Liver (tissue), 8 donors: ENCODE measurements at regions not wholly inside any gene's neighbourhood (a gene's known extent, or its start where the extent isn't known, plus 50 kb on each side); places are given as distances from the start of the nearest gene placed in this dataset.

Source experiments
- DNase-seq: peaks from one replicate; pipeline ENCODE4 v3.0.0-alpha.2; 2017; ENCODE audit warnings: low spot score
- H3K27ac ChIP-seq, 2 donors: one replicate each; pipeline ENCODE4 v1.7.0; 2013; ENCODE audit warnings: inconsistent platforms in 2 of 2, low read length in 2 of 2, control low read depth in 1 of 2, low read depth in 1 of 2, mild to moderate bottlenecking in 1 of 2
- H3K27me3 ChIP-seq, 4 donors: one replicate each; pipeline versions ENCODE4 v1.6.1 to v1.7.0; 2013; ENCODE audit warnings: low read length in 3 of 4, inconsistent platforms in 1 of 4, mild to moderate bottlenecking in 1 of 4, moderate library complexity in 1 of 4; ENCODE audit not compliant: control insufficient read depth in 4 of 4, insufficient read depth in 4 of 4
- H3K36me3 ChIP-seq, 4 donors: one replicate each; pipeline versions ENCODE4 v1.6.1 to v1.7.0; 2013; ENCODE audit warnings: low read length in 3 of 4, mild to moderate bottlenecking in 3 of 4, low read depth in 1 of 4, moderate library complexity in 1 of 4; ENCODE audit not compliant: control insufficient read depth in 4 of 4, insufficient read depth in 3 of 4
- H3K4me1 ChIP-seq, 4 donors: one replicate each; pipeline versions ENCODE4 v1.6.1 to v1.7.0; 2013; ENCODE audit warnings: low read length in 3 of 4, mild to moderate bottlenecking in 3 of 4, moderate library complexity in 1 of 4; ENCODE audit not compliant: control insufficient read depth in 4 of 4, insufficient read depth in 4 of 4
- H3K4me3 ChIP-seq, 3 donors: one replicate each; pipeline versions ENCODE4 v1.6.1 to v1.7.0; 2013; ENCODE audit warnings: low read length in 3 of 3, control low read depth in 1 of 3, low read depth in 1 of 3, mild to moderate bottlenecking in 1 of 3
- H3K9ac ChIP-seq, 2 donors: one replicate each; pipeline ENCODE4 v1.7.0; 2013; ENCODE audit warnings: low read length in 2 of 2, mild to moderate bottlenecking in 2 of 2, moderate library complexity in 2 of 2, control low read depth in 1 of 2, low read depth in 1 of 2
- H3K9me3 ChIP-seq, 4 donors: one replicate each; pipeline versions ENCODE4 v1.6.1 to v1.7.0; 2013; ENCODE audit warnings: low read length in 3 of 4; ENCODE audit not compliant: control insufficient read depth in 4 of 4
- EGR1 ChIP-seq, 2 donors: IDR thresholded peaks; 2 replicates each; pipeline ENCODE4 v1.6.1; 2016 to 2018; ENCODE audit warnings: antibody characterized with exemption in 2 of 2, low read depth in 2 of 2
- FOXA1 ChIP-seq: IDR thresholded peaks from 2 replicates; pipeline ENCODE4 v1.6.1; 2016; ENCODE audit warnings: antibody characterized with exemption
- FOXA2 ChIP-seq: IDR thresholded peaks from 2 replicates; pipeline ENCODE4 v1.6.1; 2016; ENCODE audit warnings: antibody characterized with exemption
- GABPA ChIP-seq, 2 donors: IDR thresholded peaks in 1 of 2; conservative IDR thresholded peaks in 1 of 2; 2 replicates each; pipeline ENCODE4 v1.6.1; 2016; ENCODE audit warnings: antibody characterized with exemption in 2 of 2, mild to moderate bottlenecking in 1 of 2, moderate library complexity in 1 of 2
- HNF4A ChIP-seq, 2 donors: conservative IDR thresholded peaks; 2 replicates each; pipeline ENCODE4 v1.6.1; 2016; ENCODE audit warnings: antibody characterized with exemption in 2 of 2, mild to moderate bottlenecking in 2 of 2
- HNF4G ChIP-seq: IDR thresholded peaks from 2 replicates; pipeline ENCODE4 v1.6.1; 2016; ENCODE audit warnings: antibody characterized with exemption
- JUND ChIP-seq, 2 donors: IDR thresholded peaks; 2 replicates each; pipeline ENCODE4 v1.6.1; 2016; ENCODE audit warnings: antibody characterized with exemption in 2 of 2
- NR2F2 ChIP-seq: IDR thresholded peaks from 2 replicates; pipeline ENCODE4 v1.6.1; 2016; ENCODE audit warnings: antibody characterized with exemption
- RAD21 ChIP-seq, 2 donors: IDR thresholded peaks; 2 replicates each; pipeline ENCODE4 v1.6.1; 2016; ENCODE audit warnings: antibody characterized with exemption in 2 of 2, mild to moderate bottlenecking in 2 of 2
- RXRA ChIP-seq, 2 donors: IDR thresholded peaks; 2 replicates each; pipeline ENCODE4 v1.6.1; 2017 to 2018; ENCODE audit warnings: antibody characterized with exemption in 2 of 2, mild to moderate bottlenecking in 1 of 2
- SP1 ChIP-seq: IDR thresholded peaks from 2 replicates; pipeline ENCODE4 v1.6.1; 2018; ENCODE audit warnings: antibody characterized with exemption, mild to moderate bottlenecking
- TAF1 ChIP-seq: conservative IDR thresholded peaks from 2 replicates; pipeline ENCODE4 v1.6.1; 2016; ENCODE audit warnings: antibody characterized with exemption, mild to moderate bottlenecking
- WGBS: extraction: QIAGEN DNeasy Blood & Tissue Kit; methylation state at CpG from one replicate; pipeline ENCODE4 v1.1.7; 2013; 5-methylcytosine and 5-hydroxymethylcytosine counted together
- TF ChIP-seq, protein P1 (sequence below): IDR thresholded peaks from 2 replicates; pipeline ENCODE4 v1.6.1; 2016; ENCODE audit warnings: antibody characterized with exemption
- TF ChIP-seq, protein P2 (sequence below): fragments of 150-350 bp; IDR thresholded peaks from 2 replicates; pipeline ENCODE4 v1.5.1; 2017; ENCODE audit warnings: improper control_type of control experiment, low read depth, low read length; ENCODE audit not compliant: missing input control
- TF ChIP-seq, protein P3 (sequence below): IDR thresholded peaks from 2 replicates; pipeline ENCODE4 v1.6.1; 2016; ENCODE audit warnings: antibody characterized with exemption, mild to moderate bottlenecking
- donor health status: healthy.
- donor health status: healthy.
- donor health status: healthy.
- donor health status: healthy.
- donor health status: healthy.

GRCh38 chr15:79209690-79210089, 72.8 kb upstream of the ANKRD34C start:
- TF ChIP-seq, protein P1, sequence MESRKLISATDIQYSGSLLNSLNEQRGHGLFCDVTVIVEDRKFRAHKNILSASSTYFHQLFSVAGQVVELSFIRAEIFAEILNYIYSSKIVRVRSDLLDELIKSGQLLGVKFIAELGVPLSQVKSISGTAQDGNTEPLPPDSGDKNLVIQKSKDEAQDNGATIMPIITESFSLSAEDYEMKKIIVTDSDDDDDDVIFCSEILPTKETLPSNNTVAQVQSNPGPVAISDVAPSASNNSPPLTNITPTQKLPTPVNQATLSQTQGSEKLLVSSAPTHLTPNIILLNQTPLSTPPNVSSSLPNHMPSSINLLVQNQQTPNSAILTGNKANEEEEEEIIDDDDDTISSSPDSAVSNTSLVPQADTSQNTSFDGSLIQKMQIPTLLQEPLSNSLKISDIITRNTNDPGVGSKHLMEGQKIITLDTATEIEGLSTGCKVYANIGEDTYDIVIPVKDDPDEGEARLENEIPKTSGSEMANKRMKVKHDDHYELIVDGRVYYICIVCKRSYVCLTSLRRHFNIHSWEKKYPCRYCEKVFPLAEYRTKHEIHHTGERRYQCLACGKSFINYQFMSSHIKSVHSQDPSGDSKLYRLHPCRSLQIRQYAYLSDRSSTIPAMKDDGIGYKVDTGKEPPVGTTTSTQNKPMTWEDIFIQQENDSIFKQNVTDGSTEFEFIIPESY, result no peak
- TF ChIP-seq JUND (IDR thresholded peaks at IDR 0.05) (no peak), TAF1 (no peak), SP1 (no peak), EGR1 (IDR thresholded peaks at IDR 0.05; ENCODE audit: low read depth in 2 of 2) (no peak), RXRA (IDR thresholded peaks at IDR 0.05) (no peak), RAD21 (IDR thresholded peaks at IDR 0.05) (no peak), HNF4G (no peak), FOXA2 (no peak), GABPA (IDR thresholded peaks at IDR 0.05 in 1 of 2, conservative IDR thresholded peaks at IDR 0.05 in 1 of 2) (no peak), HNF4A (conservative IDR thresholded peaks at IDR 0.05) (no peak)
- TF ChIP-seq, protein P2, sequence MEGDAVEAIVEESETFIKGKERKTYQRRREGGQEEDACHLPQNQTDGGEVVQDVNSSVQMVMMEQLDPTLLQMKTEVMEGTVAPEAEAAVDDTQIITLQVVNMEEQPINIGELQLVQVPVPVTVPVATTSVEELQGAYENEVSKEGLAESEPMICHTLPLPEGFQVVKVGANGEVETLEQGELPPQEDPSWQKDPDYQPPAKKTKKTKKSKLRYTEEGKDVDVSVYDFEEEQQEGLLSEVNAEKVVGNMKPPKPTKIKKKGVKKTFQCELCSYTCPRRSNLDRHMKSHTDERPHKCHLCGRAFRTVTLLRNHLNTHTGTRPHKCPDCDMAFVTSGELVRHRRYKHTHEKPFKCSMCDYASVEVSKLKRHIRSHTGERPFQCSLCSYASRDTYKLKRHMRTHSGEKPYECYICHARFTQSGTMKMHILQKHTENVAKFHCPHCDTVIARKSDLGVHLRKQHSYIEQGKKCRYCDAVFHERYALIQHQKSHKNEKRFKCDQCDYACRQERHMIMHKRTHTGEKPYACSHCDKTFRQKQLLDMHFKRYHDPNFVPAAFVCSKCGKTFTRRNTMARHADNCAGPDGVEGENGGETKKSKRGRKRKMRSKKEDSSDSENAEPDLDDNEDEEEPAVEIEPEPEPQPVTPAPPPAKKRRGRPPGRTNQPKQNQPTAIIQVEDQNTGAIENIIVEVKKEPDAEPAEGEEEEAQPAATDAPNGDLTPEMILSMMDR, result no peak
- TF ChIP-seq, protein P3, sequence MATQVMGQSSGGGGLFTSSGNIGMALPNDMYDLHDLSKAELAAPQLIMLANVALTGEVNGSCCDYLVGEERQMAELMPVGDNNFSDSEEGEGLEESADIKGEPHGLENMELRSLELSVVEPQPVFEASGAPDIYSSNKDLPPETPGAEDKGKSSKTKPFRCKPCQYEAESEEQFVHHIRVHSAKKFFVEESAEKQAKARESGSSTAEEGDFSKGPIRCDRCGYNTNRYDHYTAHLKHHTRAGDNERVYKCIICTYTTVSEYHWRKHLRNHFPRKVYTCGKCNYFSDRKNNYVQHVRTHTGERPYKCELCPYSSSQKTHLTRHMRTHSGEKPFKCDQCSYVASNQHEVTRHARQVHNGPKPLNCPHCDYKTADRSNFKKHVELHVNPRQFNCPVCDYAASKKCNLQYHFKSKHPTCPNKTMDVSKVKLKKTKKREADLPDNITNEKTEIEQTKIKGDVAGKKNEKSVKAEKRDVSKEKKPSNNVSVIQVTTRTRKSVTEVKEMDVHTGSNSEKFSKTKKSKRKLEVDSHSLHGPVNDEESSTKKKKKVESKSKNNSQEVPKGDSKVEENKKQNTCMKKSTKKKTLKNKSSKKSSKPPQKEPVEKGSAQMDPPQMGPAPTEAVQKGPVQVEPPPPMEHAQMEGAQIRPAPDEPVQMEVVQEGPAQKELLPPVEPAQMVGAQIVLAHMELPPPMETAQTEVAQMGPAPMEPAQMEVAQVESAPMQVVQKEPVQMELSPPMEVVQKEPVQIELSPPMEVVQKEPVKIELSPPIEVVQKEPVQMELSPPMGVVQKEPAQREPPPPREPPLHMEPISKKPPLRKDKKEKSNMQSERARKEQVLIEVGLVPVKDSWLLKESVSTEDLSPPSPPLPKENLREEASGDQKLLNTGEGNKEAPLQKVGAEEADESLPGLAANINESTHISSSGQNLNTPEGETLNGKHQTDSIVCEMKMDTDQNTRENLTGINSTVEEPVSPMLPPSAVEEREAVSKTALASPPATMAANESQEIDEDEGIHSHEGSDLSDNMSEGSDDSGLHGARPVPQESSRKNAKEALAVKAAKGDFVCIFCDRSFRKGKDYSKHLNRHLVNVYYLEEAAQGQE, result no peak
- Histone ChIP-seq H3K4me1 (no peaks in the 10 kb centered on the region), H3K9ac (no peak overlapping the region), H3K36me3 (no peaks in the 10 kb centered on the region), H3K27me3 (peaks cover 0 to 8% (median 3%) of the 10 kb centered on the region in 4 donors), H3K9me3 (no peaks in the 10 kb centered on the region), H3K27ac (no peak overlapping the region), H3K4me3 (no peak overlapping the region)
- 9% methylated on average over 17 of the region's 17 CpGs for WGBS
- DNase-seq, result no peak

DNA sequence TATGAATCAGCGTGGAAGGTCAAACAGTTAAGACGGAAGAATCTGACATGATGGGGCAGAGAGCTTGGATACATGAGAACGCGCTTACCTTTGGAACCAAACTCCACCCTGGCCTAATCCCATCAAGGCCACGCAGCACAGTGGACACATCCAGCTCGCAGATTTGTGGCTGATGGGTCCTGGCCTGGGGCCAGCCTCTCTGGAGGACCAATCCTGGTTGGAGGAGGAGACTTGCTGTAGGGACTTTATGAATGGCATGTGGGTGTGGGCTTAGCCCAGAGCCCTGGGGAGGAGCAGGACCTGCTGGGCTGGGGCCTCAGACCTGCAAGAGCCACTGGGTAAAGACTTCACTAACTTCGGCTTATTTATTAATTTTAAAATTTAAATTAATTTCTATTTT, 73.4 kb upstream of the ANKRD34C start:
- Histone ChIP-seq H3K9ac (no peak overlapping the region), H3K4me3 (no peak overlapping the region), H3K36me3 (no peaks in the 10 kb centered on the region), H3K9me3 (no peaks in the 10 kb centered on the region), H3K27me3 (peaks cover 0 to 8% (median 3%) of the 10 kb centered on the region in 4 donors), H3K27ac (no peak overlapping the region), H3K4me1 (no peaks in the 10 kb centered on the region)
- DNase-seq, result no peak
- WGBS, result 73% methylated on average over 7 of the region's 7 CpGs
- TF ChIP-seq TAF1, result no peak
- TF ChIP-seq FOXA2, result no peak
- no peak for TF ChIP-seq JUND (IDR thresholded peaks at IDR 0.05)
- no peak for TF ChIP-seq NR2F2
- TF ChIP-seq RAD21 (IDR thresholded peaks at IDR 0.05), result no peak
- no peak for TF ChIP-seq FOXA1
